Loucy (cell line): ENCODE measurements at regions not wholly inside any gene's neighbourhood (a gene's known extent, or its start where the extent isn't known, plus 50 kb on each side); places are given as distances from the start of the nearest gene placed in this dataset.

ENCODE experiments used
- H2AFZ ChIP-seq: fragments of 200-600 bp; sonication (generic); 2 replicates; pipeline ENCODE4 v1.6.0; 2016; ENCODE audit warnings: antibody characterized with exemption, mild to moderate bottlenecking, low read length, moderate library complexity
- H3F3A ChIP-seq: fragments of 200-600 bp; 2 replicates; pipeline ENCODE4 v1.6.0; 2016; ENCODE audit warnings: antibody characterized with exemption, low read depth, mild to moderate bottlenecking
- H3K27me3 ChIP-seq: fragments of 200-600 bp; sonication (generic); 2 replicates; pipeline ENCODE4 v1.6.1; 2014; ENCODE audit warnings: low read length, mild to moderate bottlenecking; ENCODE audit not compliant: insufficient read depth, poor library complexity, severe bottlenecking
- H3K36me3 ChIP-seq: fragments of 200-600 bp; sonication (generic); 2 replicates; pipeline ENCODE4 v1.6.1; 2016; ENCODE audit warnings: low read length; ENCODE audit not compliant: insufficient read depth
- H3K4me1 ChIP-seq: fragments of 200-600 bp; sonication (generic); 2 replicates; pipeline ENCODE4 v1.5.1; 2014; ENCODE audit warnings: low read length, mild to moderate bottlenecking; ENCODE audit not compliant: insufficient read depth, poor library complexity, severe bottlenecking
- H3K4me2 ChIP-seq: fragments of 200-600 bp; sonication (generic); 2 replicates; pipeline ENCODE4 v1.6.0; 2014; ENCODE audit warnings: antibody characterized with exemption, low read length, low read depth, mild to moderate bottlenecking; ENCODE audit not compliant: poor library complexity, severe bottlenecking
- H3K4me3 ChIP-seq: fragments of 200-600 bp; sonication (generic); 2 replicates; pipeline ENCODE4 v1.5.1; 2014; ENCODE audit warnings: low read length, mild to moderate bottlenecking, mixed read lengths; ENCODE audit not compliant: poor library complexity, severe bottlenecking
- H3K79me2 ChIP-seq: fragments of 200-600 bp; sonication (generic); 2 replicates; pipeline ENCODE4 v1.6.1; 2014; ENCODE audit warnings: low read length; ENCODE audit not compliant: insufficient read depth
- H3K9ac ChIP-seq: fragments of 200-600 bp; sonication (generic); 2 replicates; pipeline ENCODE4 v1.6.0; 2014; ENCODE audit warnings: mild to moderate bottlenecking, low read depth, low read length, moderate library complexity; ENCODE audit not compliant: poor library complexity, severe bottlenecking
- H3K9me2 ChIP-seq: fragments of 200-600 bp; sonication (generic); replicated peaks from 2 replicates; pipeline ENCODE4 v1.6.1; 2016; ENCODE audit warnings: low read depth, low read length, mixed read lengths
- H3K9me3 ChIP-seq: fragments of 200-600 bp; sonication (generic); 2 replicates; pipeline ENCODE4 v1.6.1; 2014; ENCODE audit warnings: mild to moderate bottlenecking, antibody characterized with exemption, low read length, low read depth; ENCODE audit not compliant: insufficient read depth
- H4K20me1 ChIP-seq: fragments of 200-600 bp; sonication (generic); 2 replicates; pipeline ENCODE4 v1.6.0; 2014; ENCODE audit warnings: antibody characterized with exemption, low read length, mild to moderate bottlenecking; ENCODE audit not compliant: insufficient read depth, poor library complexity, severe bottlenecking
- CTCF ChIP-seq: fragments of 200-600 bp; sonication (generic); conservative IDR thresholded peaks from 2 replicates; pipeline ENCODE4 v1.5.1; 2014; ENCODE audit warnings: mild to moderate bottlenecking, antibody characterized with exemption, low read length
- EZH2phosphoT487 ChIP-seq: fragments of 200-600 bp; IDR thresholded peaks from 2 replicates; pipeline ENCODE4 v1.6.1; 2018; ENCODE audit warnings: antibody characterized with exemption, mild to moderate bottlenecking, moderate library complexity, borderline replicate concordance

GRCh38 chr3:10566451-10566850 is 61.1 kb upstream of the ATP2B2 start:
- no peaks in the 10 kb centered on the region for H3K4me1 ChIP-seq
- no peaks in the 10 kb centered on the region for H3F3A ChIP-seq
- H3K4me2 ChIP-seq, result no peak overlapping the region
- H3K9me2 ChIP-seq, result no peaks in the 10 kb centered on the region
- no peaks in the 10 kb centered on the region for H3K36me3 ChIP-seq
- no peaks in the 10 kb centered on the region for H4K20me1 ChIP-seq
- H2AFZ ChIP-seq, result no peak overlapping the region
- no peaks in the 10 kb centered on the region for H3K79me2 ChIP-seq
- H3K9ac ChIP-seq, result no peak overlapping the region
- H3K27me3 ChIP-seq, result no peaks in the 10 kb centered on the region
- H3K9me3 ChIP-seq, result no peaks in the 10 kb centered on the region
- no peak for TF ChIP-seq EZH2phosphoT487
- TF ChIP-seq CTCF, result no peak
- H3K4me3 ChIP-seq, result no peak overlapping the region

- Histone ChIP-seq H3K9me2 (no peaks in the 10 kb centered on the region), H3K27me3 (no peaks in the 10 kb centered on the region), H3K9ac (no peak overlapping the region), H3K9me3 (no peaks in the 10 kb centered on the region), H3K4me2 (no peak overlapping the region), H3K4me1 (no peaks in the 10 kb centered on the region), H4K20me1 (no peaks in the 10 kb centered on the region), H2AFZ (no peak overlapping the region), H3F3A (no peaks in the 10 kb centered on the region), H3K79me2 (no peaks in the 10 kb centered on the region), H3K4me3 (no peak overlapping the region), H3K36me3 (no peaks in the 10 kb centered on the region)
- no peak for TF ChIP-seq CTCF
- TF ChIP-seq EZH2phosphoT487, result no peak
Measured at GRCh38 chr3:10568549-10568948, 63.2 kb upstream of the ATP2B2 start.

- Histone ChIP-seq H4K20me1 (no peaks in the 10 kb centered on the region), H3K36me3 (no peaks in the 10 kb centered on the region), H3K4me1 (no peaks in the 10 kb centered on the region), H2AFZ (no peak overlapping the region), H3K9me2 (no peaks in the 10 kb centered on the region), H3K4me3 (no peak overlapping the region), H3F3A (no peaks in the 10 kb centered on the region), H3K27me3 (no peaks in the 10 kb centered on the region), H3K79me2 (no peaks in the 10 kb centered on the region), H3K9me3 (no peaks in the 10 kb centered on the region), H3K9ac (no peak overlapping the region), H3K4me2 (no peak overlapping the region)
- TF ChIP-seq CTCF (no peak), EZH2phosphoT487 (no peak)
Measured at GRCh38 chr3:10570196-10570946, 65.0 kb upstream of the ATP2B2 start.
